Stomach (tissue), 8 donors: ENCODE measurements at regions not wholly inside any gene's neighbourhood (a gene's known extent, or its start where the extent isn't known, plus 50 kb on each side); places are given as distances from the start of the nearest gene placed in this dataset.

Experiments
- DNase-seq, 2 donors: peaks; one replicate each; pipeline versions ENCODE4 v3.0.0 to v3.0.0-alpha.2; 2013 to 2019
- H3K27ac ChIP-seq, 5 donors: fragments of 200-600 bp in 4 of 5; sonication (generic) in 4 of 5; one replicate each; pipeline ENCODE4 v1.5.1; 2013 to 2019; ENCODE audit warnings: mild to moderate bottlenecking in 1 of 5, moderate library complexity in 1 of 5
- H3K27me3 ChIP-seq, 3 donors: fragments of 200-600 bp; sonication (generic); one replicate each; pipeline ENCODE4 v1.5.1; 2017 to 2019; ENCODE audit warnings: mixed run types in 1 of 3
- H3K36me3 ChIP-seq, 4 donors: fragments of 200-600 bp; sonication (generic); 1 replicate in 3 of 4; 2 replicates in 1 of 4; pipeline ENCODE4 v1.5.1; 2016 to 2019
- H3K4me1 ChIP-seq, 4 donors: fragments of 200-600 bp; sonication (generic); one replicate each; pipeline ENCODE4 v1.5.1; 2016 to 2019
- H3K4me3 ChIP-seq, 4 donors: fragments of 200-600 bp; sonication (generic) in 3 of 4; one replicate each; pipeline ENCODE4 v1.5.1; 2016 to 2019; ENCODE audit warnings: mild to moderate bottlenecking in 1 of 4
- H3K9me3 ChIP-seq, 4 donors: fragments of 200-600 bp; sonication (generic); one replicate each; pipeline ENCODE4 v1.5.1; 2016 to 2019
- CTCF ChIP-seq, 7 experiments: fragments of 450-650 bp in 4 of 7; fragments of 200-600 bp in 3 of 7; sonication (generic) in 3 of 7; IDR thresholded peaks; one replicate each; pipeline ENCODE4 v1.5.1; 2016 to 2019; ENCODE audit warnings: antibody characterized with exemption in 7 of 7, control low read depth in 2 of 7, mild to moderate bottlenecking in 1 of 7
- EP300 ChIP-seq: sonication (generic); formaldehyde crosslinking; IDR thresholded peaks from one replicate; pipeline ENCODE4 v1.6.1; 2017; ENCODE audit warnings: antibody characterized with exemption
- POLR2A ChIP-seq, 4 donors: fragments of 450-650 bp; IDR thresholded peaks; one replicate each; pipeline ENCODE4 v1.6.1; 2016; ENCODE audit warnings: antibody characterized with exemption in 4 of 4, control low read depth in 2 of 4, mild to moderate bottlenecking in 1 of 4, moderate library complexity in 1 of 4
- POLR2AphosphoS5 ChIP-seq, 3 donors: sonication (generic); formaldehyde crosslinking; IDR thresholded peaks; one replicate each; pipeline ENCODE4 v1.6.1; 2016; ENCODE audit warnings: antibody characterized with exemption in 3 of 3
- WGBS, 5 donors: extraction: QIAGEN DNeasy Blood & Tissue Kit in 3 of 5; methylation state at CpG; one replicate each; pipeline versions ENCODE4 v1.1.5 to v1.1.7; 2013 to 2018; 5-methylcytosine and 5-hydroxymethylcytosine counted together
- intact Hi-C: fragments of 100-400 bp; cut with DNase I; formaldehyde crosslinking; loops from one replicate; pipeline ENCODE4 v1.15.1; 2023; ENCODE audit warnings: low total_unique reads
- donor health status: healthy with polysubstance abuse.
- donor health status: Bipolar disorder and iron deficiency.
- donor health status: healthy.

- 88 to 93% (median 90%) methylated on average over 2 of the region's 2 CpGs for WGBS, 5 donors
Observed at GRCh38 chr4:124132161-124132560, 580.4 kb downstream of the ANKRD50 start.

DNA sequence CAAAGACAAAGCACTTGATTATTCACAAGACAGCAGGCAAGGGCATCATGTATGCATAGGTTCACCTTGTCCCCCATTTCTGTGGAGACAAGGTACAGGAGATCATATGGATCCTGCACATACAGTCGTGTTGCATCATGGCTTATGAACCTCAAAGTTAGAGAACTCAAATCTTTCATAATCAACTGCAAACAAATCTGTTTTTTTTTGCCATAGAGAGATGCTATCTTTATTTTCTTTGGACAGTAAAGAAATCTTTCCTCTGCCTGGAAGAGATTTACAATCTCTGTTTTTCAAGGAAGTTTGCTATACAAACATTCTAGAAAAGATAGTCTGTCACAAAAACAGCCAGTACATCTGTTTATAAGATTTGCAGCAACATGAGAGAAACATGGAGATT lies 578.8 kb downstream of the ANKRD50 start:
- H3K36me3 ChIP-seq, result no peaks in the 10 kb centered on the region
- intact Hi-C loops, result no loop called here
- H3K9me3 ChIP-seq, result peaks cover 0 to 16% (median 9%) of the 10 kb centered on the region in 4 donors
- H3K4me3 ChIP-seq, result no peak overlapping the region
- no peak for DNase-seq
- 52 to 64% (median 57%) methylated on average over 1 of the region's 1 CpG for WGBS, 5 donors
- no peaks in the 10 kb centered on the region for H3K4me1 ChIP-seq
- no peaks in the 10 kb centered on the region for H3K27me3 ChIP-seq
- H3K27ac ChIP-seq, result no peak overlapping the region
- no peak for TF ChIP-seq CTCF (IDR thresholded peaks at IDR 0.05)
- no peak for TF ChIP-seq EP300
- no peak for TF ChIP-seq POLR2AphosphoS5 (IDR thresholded peaks at IDR 0.05)
- no peak for TF ChIP-seq POLR2A (IDR thresholded peaks at IDR 0.05)

More at GRCh38 chr4:124132161-124132560, 580.4 kb downstream of the ANKRD50 start:
- no peaks in the 10 kb centered on the region for H3K27me3 ChIP-seq
- no peaks in the 10 kb centered on the region for H3K4me1 ChIP-seq
- H3K9me3 ChIP-seq, result peaks cover 0 to 16% (median 9%) of the 10 kb centered on the region in 4 donors
- H3K4me3 ChIP-seq, result no peak overlapping the region
- intact Hi-C loops, result no loop called here
- TF ChIP-seq POLR2A (IDR thresholded peaks at IDR 0.05), result no peak
- TF ChIP-seq CTCF (IDR thresholded peaks at IDR 0.05), result no peak
- DNase-seq, result no peak
- no peaks in the 10 kb centered on the region for H3K36me3 ChIP-seq
- H3K27ac ChIP-seq, result no peak overlapping the region

DNA sequence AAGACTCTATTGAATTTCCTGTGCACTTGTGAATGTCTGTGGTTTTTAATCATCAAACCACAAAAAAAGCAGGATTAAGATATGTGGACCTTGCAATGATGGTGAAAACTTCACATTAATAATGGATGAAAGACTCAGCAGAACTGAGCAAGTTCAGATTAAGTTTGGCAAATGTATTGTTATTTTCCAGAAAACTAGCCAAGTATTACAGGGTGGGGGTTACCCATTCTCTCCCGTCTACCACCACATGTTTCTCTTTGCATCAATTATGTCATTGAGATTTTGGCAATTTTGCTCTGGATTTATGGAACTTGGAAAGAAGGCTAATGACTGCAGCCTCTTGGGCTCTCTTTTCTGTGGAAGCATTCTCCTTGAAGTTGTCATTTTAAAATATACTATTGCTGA lies 577.1 kb downstream of the ANKRD50 start:
- peaks cover 0 to 16% (median 9%) of the 10 kb centered on the region in 4 donors for H3K9me3 ChIP-seq
- intact Hi-C loops, result no loop called here
- 21 to 41% (median 39%) methylated on average over 1 of the region's 1 CpG for whole genome bisulfite sequencing, 5 donors
- no peak overlapping the region for H3K4me3 ChIP-seq
- H3K36me3 ChIP-seq, result no peaks in the 10 kb centered on the region
- H3K27ac ChIP-seq, result no peak overlapping the region
- H3K27me3 ChIP-seq, result no peaks in the 10 kb centered on the region
- DNase-seq, result peak in 1 of 2 donors; percentile 64
- no peaks in the 10 kb centered on the region for H3K4me1 ChIP-seq
- TF ChIP-seq POLR2A (IDR thresholded peaks at IDR 0.05) (no peak), EP300 (no peak), POLR2AphosphoS5 (IDR thresholded peaks at IDR 0.05) (no peak), CTCF (IDR thresholded peaks at IDR 0.05) (no peak)

GRCh38 chr4:124139044-124139443 lies 573.5 kb downstream of the ANKRD50 start:
- no peak for DNase-seq
- Histone ChIP-seq H3K27me3 (no peaks in the 10 kb centered on the region), H3K27ac (no peak overlapping the region), H3K4me1 (peaks cover 0 to 5% (median 0%) of the 10 kb centered on the region in 4 donors), H3K9me3 (no peaks in the 10 kb centered on the region), H3K36me3 (no peaks in the 10 kb centered on the region), H3K4me3 (no peak overlapping the region)
- TF ChIP-seq EP300, result no peak
- TF ChIP-seq POLR2A (IDR thresholded peaks at IDR 0.05), result no peak
- no peak for TF ChIP-seq POLR2AphosphoS5 (IDR thresholded peaks at IDR 0.05)
- no peak for TF ChIP-seq CTCF (IDR thresholded peaks at IDR 0.05)
- intact Hi-C loops, result no loop called here
- 80 to 91% (median 87%) methylated on average over 6 of the region's 6 CpGs for WGBS, 5 donors
